Mesendoderm (in vitro differentiated cells): ENCODE measurements at regions not wholly inside any gene's neighbourhood (a gene's known extent, or its start where the extent isn't known, plus 50 kb on each side); places are given as distances from the start of the nearest gene placed in this dataset.
A peak's percentile ranks its signal among the peaks of the same experiment; 100 is the strongest.

Experiments
- DNase-seq: peaks from one replicate; pipeline ENCODE4 v3.0.0; 2013
- H2AK5ac ChIP-seq: 2 replicates; pipeline ENCODE4 v1.6.1; 2013; ENCODE audit warnings: low read length, inconsistent platforms
- H2BK120ac ChIP-seq: 2 replicates; pipeline ENCODE4 v1.6.1; 2013; ENCODE audit warnings: low read depth, mild to moderate bottlenecking, low read length, moderate library complexity, mixed read lengths
- H2BK15ac ChIP-seq: replicated peaks from 2 replicates; pipeline ENCODE4 v1.6.1; 2013; ENCODE audit warnings: low read depth, mild to moderate bottlenecking, moderate library complexity
- H2BK5ac ChIP-seq: 2 replicates; pipeline ENCODE4 v1.6.1; 2013; ENCODE audit warnings: low read length, inconsistent platforms
- H3K18ac ChIP-seq: 2 replicates; pipeline ENCODE4 v1.6.1; 2013; ENCODE audit warnings: mild to moderate bottlenecking, low read length, mixed read lengths
- H3K23ac ChIP-seq: one replicate; pipeline ENCODE4 v1.6.1; 2013; ENCODE audit warnings: low read length
- H3K27ac ChIP-seq: 2 replicates; pipeline ENCODE4 v1.5.1; 2013; ENCODE audit warnings: low read depth, mild to moderate bottlenecking, inconsistent platforms, low read length, moderate library complexity
- H3K27me3 ChIP-seq: 2 replicates; pipeline ENCODE4 v1.6.1; 2013; ENCODE audit warnings: low read length, control low read depth, mild to moderate bottlenecking, inconsistent platforms; ENCODE audit not compliant: insufficient read depth, poor library complexity
- H3K36me3 ChIP-seq: 2 replicates; pipeline ENCODE4 v1.6.1; 2013; ENCODE audit warnings: low read length, inconsistent platforms; ENCODE audit not compliant: control insufficient read depth, insufficient read depth
- H3K4ac ChIP-seq: one replicate; pipeline ENCODE4 v1.6.1; 2013; ENCODE audit warnings: low read depth, mild to moderate bottlenecking, low read length, moderate library complexity
- H3K4me1 ChIP-seq: 2 replicates; pipeline ENCODE4 v1.6.1; 2013; ENCODE audit warnings: low read depth, low read length, inconsistent platforms; ENCODE audit not compliant: control insufficient read depth
- H3K4me2 ChIP-seq: 2 replicates; pipeline ENCODE4 v1.6.1; 2013; ENCODE audit warnings: low read length
- H3K4me3 ChIP-seq: 2 replicates; pipeline ENCODE4 v1.5.1; 2013; ENCODE audit warnings: mild to moderate bottlenecking, low read length
- H3K56ac ChIP-seq: one replicate; pipeline ENCODE4 v1.6.1; 2013; ENCODE audit warnings: low read length
- H3K79me1 ChIP-seq: 2 replicates; pipeline ENCODE4 v1.6.1; 2013; ENCODE audit warnings: low read length, inconsistent platforms
- H3K79me2 ChIP-seq: 2 replicates; pipeline ENCODE4 v1.6.1; 2013; ENCODE audit warnings: mild to moderate bottlenecking, low read length; ENCODE audit not compliant: control insufficient read depth, insufficient read depth
- H3K9ac ChIP-seq: 2 replicates; pipeline ENCODE4 v1.6.1; 2013; ENCODE audit warnings: low read length, inconsistent platforms
- H4K5ac ChIP-seq: one replicate; pipeline ENCODE4 v1.6.1; 2013; ENCODE audit warnings: low read length
- H4K8ac ChIP-seq: one replicate; pipeline ENCODE4 v1.6.1; 2013; ENCODE audit warnings: low read depth, mild to moderate bottlenecking, control low read depth, low read length, moderate library complexity
- WGBS: extraction: QIAGEN DNeasy Blood & Tissue Kit; methylation state at CpG from one replicate; pipeline ENCODE4 v1.1.7; 2013; ENCODE audit warnings: low lambda C conversion rate, missing lambda C conversion rate; ENCODE audit not compliant: insufficient coverage; ENCODE audit errors: extremely low coverage; 5-methylcytosine and 5-hydroxymethylcytosine counted together

- Histone ChIP-seq H2BK5ac (no peak overlapping the region), H3K9ac (no peak overlapping the region), H2BK15ac (no peak overlapping the region), H3K23ac (no peak overlapping the region), H3K27me3 (no peaks in the 10 kb centered on the region), H3K36me3 (no peaks in the 10 kb centered on the region), H3K4me3 (no peak overlapping the region), H3K79me2 (no peaks in the 10 kb centered on the region), H3K79me1 (no peaks in the 10 kb centered on the region), H2BK120ac (no peak overlapping the region), H3K27ac (no peak overlapping the region), H3K4ac (no peak overlapping the region), H3K4me2 (no peak overlapping the region), H4K8ac (no peak overlapping the region), H3K4me1 (peaks cover 9% of the 10 kb centered on the region), H3K18ac (no peak overlapping the region), H3K56ac (no peak overlapping the region), H4K5ac (no peak overlapping the region), H2AK5ac (no peak overlapping the region)
- WGBS, result no CpG with 5 or more reads among the region's 3 CpGs
- DNase-seq, result no peak
Observed at GRCh38 chr11:106326087-106326486, 248.6 kb downstream of the AASDHPPT start.

DNA sequence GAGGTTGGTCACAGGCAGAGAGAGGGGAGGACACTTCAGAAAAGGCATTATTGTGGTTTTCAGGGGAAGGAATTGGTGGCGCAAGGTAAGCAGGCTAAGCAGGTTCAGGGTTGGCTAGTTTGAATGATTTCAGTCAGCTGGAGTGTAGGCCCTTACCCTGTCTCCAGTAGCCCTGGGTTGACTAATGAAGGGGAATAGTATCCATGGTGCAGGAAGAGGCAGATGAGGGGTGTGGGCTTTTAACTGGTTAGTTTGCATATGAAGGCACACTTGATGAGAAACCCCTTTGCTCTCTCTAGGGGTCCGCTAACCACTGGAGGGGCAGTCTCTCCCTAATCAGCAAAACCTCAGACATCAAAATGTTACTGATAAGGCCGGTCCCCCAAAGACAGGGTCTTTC lies 249.7 kb downstream of the AASDHPPT start:
- no peak overlapping the region for H3K9ac ChIP-seq
- H3K27me3 ChIP-seq, result no peaks in the 10 kb centered on the region
- no peak overlapping the region for H3K56ac ChIP-seq
- no peaks in the 10 kb centered on the region for H3K79me1 ChIP-seq
- no peaks in the 10 kb centered on the region for H3K79me2 ChIP-seq
- H2BK120ac ChIP-seq, result no peak overlapping the region
- peaks cover 9% of the 10 kb centered on the region for H3K4me1 ChIP-seq
- no peak overlapping the region for H3K18ac ChIP-seq
- no peak overlapping the region for H3K4me2 ChIP-seq
- no peak overlapping the region for H3K4me3 ChIP-seq
- no peak overlapping the region for H4K5ac ChIP-seq
- no peak overlapping the region for H4K8ac ChIP-seq
- no CpG with 5 or more reads among the region's 3 CpGs for WGBS
- no peak overlapping the region for H2AK5ac ChIP-seq
- H3K4ac ChIP-seq, result no peak overlapping the region
- no peak overlapping the region for H3K27ac ChIP-seq
- no peak overlapping the region for H2BK15ac ChIP-seq
- no peak overlapping the region for H3K23ac ChIP-seq
- no peak overlapping the region for H2BK5ac ChIP-seq
- no peaks in the 10 kb centered on the region for H3K36me3 ChIP-seq
- peak; percentile 62 for DNase-seq

GRCh38 chr11:106327637-106328036 lies 250.2 kb downstream of the AASDHPPT start:
- no peak overlapping the region for H2AK5ac ChIP-seq
- no peaks in the 10 kb centered on the region for H3K27me3 ChIP-seq
- no peaks in the 10 kb centered on the region for H3K79me2 ChIP-seq
- H3K9ac ChIP-seq, result no peak overlapping the region
- no peak overlapping the region for H2BK15ac ChIP-seq
- no peaks in the 10 kb centered on the region for H3K36me3 ChIP-seq
- DNase-seq, result peak; percentile 13
- H3K4me1 ChIP-seq, result peaks cover 9% of the 10 kb centered on the region
- no peak overlapping the region for H3K4me3 ChIP-seq
- H4K5ac ChIP-seq, result no peak overlapping the region
- H3K18ac ChIP-seq, result no peak overlapping the region
- no peak overlapping the region for H3K4ac ChIP-seq
- no peak overlapping the region for H2BK5ac ChIP-seq
- no peak overlapping the region for H4K8ac ChIP-seq
- no peak overlapping the region for H2BK120ac ChIP-seq
- H3K79me1 ChIP-seq, result no peaks in the 10 kb centered on the region
- H3K27ac ChIP-seq, result no peak overlapping the region
- H3K23ac ChIP-seq, result no peak overlapping the region
- H3K4me2 ChIP-seq, result no peak overlapping the region
- H3K56ac ChIP-seq, result no peak overlapping the region

GRCh38 chr11:106329273-106330018 lies 252.0 kb downstream of the AASDHPPT start:
- Histone ChIP-seq H2BK120ac (no peak overlapping the region), H3K9ac (no peak overlapping the region), H3K4me2 (no peak overlapping the region), H4K5ac (no peak overlapping the region), H3K23ac (no peak overlapping the region), H3K79me1 (no peaks in the 10 kb centered on the region), H2AK5ac (no peak overlapping the region), H3K36me3 (no peaks in the 10 kb centered on the region), H3K4me1 (peaks cover 9% of the 10 kb centered on the region), H2BK5ac (no peak overlapping the region), H2BK15ac (no peak overlapping the region), H3K4me3 (no peak overlapping the region), H3K4ac (no peak overlapping the region), H3K56ac (no peak overlapping the region), H3K18ac (no peak overlapping the region), H4K8ac (no peak overlapping the region), H3K79me2 (no peaks in the 10 kb centered on the region), H3K27ac (no peak overlapping the region), H3K27me3 (no peaks in the 10 kb centered on the region)
- no peak for DNase-seq
- WGBS, result no CpG with 5 or more reads among the region's 1 CpG

DNA sequence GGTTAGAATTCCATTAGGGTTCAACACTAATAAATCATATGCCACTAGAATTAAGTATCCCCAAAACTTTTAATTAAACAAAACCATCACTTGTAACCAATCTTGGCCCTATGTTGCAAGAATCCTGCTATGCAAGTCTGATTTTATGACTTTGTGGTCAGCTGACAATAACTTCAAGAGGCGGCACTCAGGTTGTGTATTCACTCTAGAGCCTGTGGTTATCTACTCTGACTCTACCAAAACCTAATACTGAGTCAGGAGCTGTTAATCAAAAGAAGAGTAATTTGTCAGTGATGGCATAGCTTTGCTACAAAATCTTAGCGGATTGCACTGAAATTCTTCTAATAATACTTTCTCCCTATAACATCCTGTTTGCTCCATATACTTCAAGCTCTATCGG lies 253.7 kb downstream of the AASDHPPT start:
- Histone ChIP-seq H3K79me2 (no peaks in the 10 kb centered on the region), H3K23ac (no peak overlapping the region), H2BK120ac (no peak overlapping the region), H2BK5ac (no peak overlapping the region), H2AK5ac (no peak overlapping the region), H3K4me2 (no peak overlapping the region), H3K4ac (no peak overlapping the region), H3K36me3 (no peaks in the 10 kb centered on the region), H3K27ac (no peak overlapping the region), H4K8ac (no peak overlapping the region), H3K4me1 (peaks cover 7% of the 10 kb centered on the region), H3K18ac (no peak overlapping the region), H2BK15ac (no peak overlapping the region), H3K4me3 (no peak overlapping the region), H3K27me3 (no peaks in the 10 kb centered on the region), H3K9ac (no peak overlapping the region), H3K56ac (no peak overlapping the region), H4K5ac (no peak overlapping the region), H3K79me1 (no peaks in the 10 kb centered on the region)
- no peak for DNase-seq
- no CpG with 5 or more reads among the region's 3 CpGs for WGBS

DNA sequence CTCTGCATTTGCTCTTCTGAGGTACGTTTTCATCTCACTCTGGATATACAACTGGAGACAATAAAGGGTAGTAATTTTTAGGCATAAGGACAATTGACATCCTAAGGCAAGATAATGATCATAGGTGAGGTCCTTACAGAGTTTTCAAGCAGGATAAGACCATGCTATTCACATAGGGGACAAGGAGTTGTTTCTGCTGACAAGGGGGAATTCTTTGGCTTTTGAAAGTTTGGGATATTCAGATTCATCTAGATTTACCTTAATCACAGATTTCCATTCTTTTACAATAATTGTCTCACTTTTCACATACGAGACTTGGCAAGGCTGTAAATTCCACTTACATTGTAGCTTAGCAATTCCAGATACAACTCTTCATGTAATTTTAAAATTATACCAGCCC lies 256.2 kb downstream of the AASDHPPT start:
- DNase-seq, result no peak
- WGBS, result no CpG with 5 or more reads among the region's 2 CpGs
- H3K79me2 ChIP-seq, result no peaks in the 10 kb centered on the region
- H2BK120ac ChIP-seq, result no peak overlapping the region
- H3K27ac ChIP-seq, result no peak overlapping the region
- no peak overlapping the region for H4K8ac ChIP-seq
- H3K4me1 ChIP-seq, result no peaks in the 10 kb centered on the region
- H2BK15ac ChIP-seq, result no peak overlapping the region
- H2BK5ac ChIP-seq, result no peak overlapping the region
- no peak overlapping the region for H3K4me2 ChIP-seq
- H3K18ac ChIP-seq, result no peak overlapping the region
- H3K4me3 ChIP-seq, result no peak overlapping the region
- no peaks in the 10 kb centered on the region for H3K36me3 ChIP-seq
- H3K27me3 ChIP-seq, result no peaks in the 10 kb centered on the region
- H3K4ac ChIP-seq, result no peak overlapping the region
- no peak overlapping the region for H3K9ac ChIP-seq
- H3K79me1 ChIP-seq, result no peaks in the 10 kb centered on the region
- H3K56ac ChIP-seq, result no peak overlapping the region
- H2AK5ac ChIP-seq, result no peak overlapping the region
- no peak overlapping the region for H3K23ac ChIP-seq
- no peak overlapping the region for H4K5ac ChIP-seq
